Mammary epithelial cell (primary cell): ENCODE measurements at regions not wholly inside any gene's neighbourhood (a gene's known extent, or its start where the extent isn't known, plus 50 kb on each side); places are given as distances from the start of the nearest gene placed in this dataset.

Experiments used
- CTCF ChIP-seq, 2 donors: IDR thresholded peaks in 1 of 2; conservative IDR thresholded peaks in 1 of 2; 2 replicates each; pipeline ENCODE4 v1.5.1; 2011 to 2012; ENCODE audit warnings: inconsistent platforms in 2 of 2, low read length in 2 of 2, mild to moderate bottlenecking in 2 of 2, control low read depth in 1 of 2, low read depth in 1 of 2; ENCODE audit not compliant: insufficient read depth in 1 of 2; ENCODE audit errors: extremely low read depth in 1 of 2
- EZH2 ChIP-seq: IDR thresholded peaks from 2 replicates; pipeline ENCODE4 v1.6.1; 2012; ENCODE audit warnings: low read length, inconsistent platforms, borderline replicate concordance

GRCh38 chr15:93483923-93484322 lies 394.9 kb upstream of the RGMA start:
- TF ChIP-seq CTCF (conservative IDR thresholded peaks at IDR 0.05 in 1 of 2, IDR thresholded peaks at IDR 0.05 in 1 of 2; ENCODE audit: extremely low read depth in 1 of 2, insufficient read depth in 1 of 2, low read depth in 1 of 2, low read length in 2 of 2) (no peak), EZH2 (no peak)
